HepG2 (cell line): ENCODE measurements at regions not wholly inside any gene's neighbourhood (a gene's known extent, or its start where the extent isn't known, plus 50 kb on each side); places are given as distances from the start of the nearest gene placed in this dataset.

Source experiments
- ATAC-seq: fragments of 200-7000 bp; cut with Tn5 transposase; 3 replicates; pipeline ENCODE4 v1.9.1; 2020; ENCODE audit warnings: mild to moderate bottlenecking, moderate library complexity
- BruUV-seq: library from RNA; stranded (reverse); fragments of 400-500 nt; replicated peaks from 2 replicates; lab custom pipeline; 2021; lab: Mats Ljungman, UMichigan
- CTCF ChIA-PET: fragments of 300-600 bp; formaldehyde crosslinking; extraction: SDS; loops from one replicate; lab custom pipeline; 2021; ENCODE audit warnings: low total read pairs, inconsistent platforms, low intra/inter-chr PET ratio; lab: Yijun Ruan, JAX
- POLR2A ChIA-PET: fragments of 350-600 bp; sonication (Branson Sonifier 250); formaldehyde crosslinking; loops from one replicate; lab custom pipeline; 2020; ENCODE audit warnings: antibody characterized with exemption, inconsistent platforms; lab: Yijun Ruan, JAX
- DNase-seq: peaks from one replicate; pipeline ENCODE4 v3.0.0-alpha.2; 2015; ENCODE audit warnings: low spot score
- FAIRE-seq: peaks from 3 replicates; lab custom pipeline; 2011; peaks lifted over from hg19 to GRCh38; lab: Jason Lieb, UNC
- H2AFZ ChIP-seq: one replicate; pipeline ENCODE4 v1.6.1; 2011; ENCODE audit warnings: low read length, inconsistent platforms
- H3K27ac ChIP-seq: fragments of 300-600 bp; 3 replicates; pipeline ENCODE4 v1.8.0; 2011; ENCODE audit warnings: mixed run types, mild to moderate bottlenecking, mixed read lengths, low read length, inconsistent platforms; ENCODE audit not compliant: insufficient read depth; ENCODE audit errors: extremely low read length
- H3K27me3 ChIP-seq, 2 experiments: fragments of 200-600 bp in 1 of 2; 2 replicates in 1 of 2; 3 replicates in 1 of 2; pipeline versions ENCODE4 v1.6.0 to v1.8.0; 2011; ENCODE audit warnings: low read length in 2 of 2, mild to moderate bottlenecking in 2 of 2, moderate library complexity in 2 of 2, inconsistent platforms in 1 of 2; ENCODE audit not compliant: insufficient read depth in 2 of 2, control insufficient read depth in 1 of 2
- H3K36me3 ChIP-seq, 2 experiments: fragments of 200-600 bp in 1 of 2; replicated peaks in 1 of 2; 2 replicates in 1 of 2; 3 replicates in 1 of 2; pipeline versions ENCODE4 v1.5.1 to v1.8.0; 2011; ENCODE audit warnings: low read length in 2 of 2, inconsistent platforms in 1 of 2; ENCODE audit not compliant: insufficient read depth in 2 of 2, control insufficient read depth in 1 of 2
- H3K4me1 ChIP-seq: 2 replicates; pipeline ENCODE4 v1.5.1; 2012; ENCODE audit warnings: low read length, inconsistent platforms; ENCODE audit not compliant: insufficient read depth
- H3K4me2 ChIP-seq: 2 replicates; pipeline ENCODE4 v1.6.0; 2011; ENCODE audit warnings: low read depth, low read length, inconsistent platforms
- H3K4me3 ChIP-seq, 3 experiments: fragments of 200-600 bp in 1 of 3; sonication (generic), shearing (Covaris generic) in 1 of 3; replicated peaks in 1 of 3; 2 replicates each; pipeline ENCODE4 v1.5.1; 2011 to 2016; ENCODE audit warnings: low read length in 3 of 3, inconsistent platforms in 2 of 3, low read depth in 2 of 3, mild to moderate bottlenecking in 2 of 3, control low read depth in 1 of 3, mixed read lengths in 1 of 3; ENCODE audit not compliant: insufficient read depth in 1 of 3
- H3K79me2 ChIP-seq: one replicate; pipeline ENCODE4 v1.6.1; 2011; ENCODE audit warnings: low read length, inconsistent platforms; ENCODE audit not compliant: insufficient read depth
- H3K9ac ChIP-seq: 2 replicates; pipeline ENCODE4 v1.6.0; 2011; ENCODE audit warnings: mild to moderate bottlenecking, low read depth, low read length, inconsistent platforms; ENCODE audit not compliant: insufficient read depth
- H3K9me3 ChIP-seq: 2 replicates; pipeline ENCODE4 v1.5.1; 2012; ENCODE audit warnings: mild to moderate bottlenecking, low read length
- H4K20me1 ChIP-seq: 2 replicates; pipeline ENCODE4 v1.6.0; 2011; ENCODE audit warnings: inconsistent platforms, mild to moderate bottlenecking, low read length, moderate library complexity; ENCODE audit not compliant: insufficient read depth
- ATRX ChIP-seq: sonication (generic); formaldehyde crosslinking; IDR thresholded peaks from 2 replicates; pipeline ENCODE4 v1.4.0; 2020; ENCODE audit warnings: missing genetic modification reagents, borderline replicate concordance
- HOXD1 ChIP-seq: sonication (generic); formaldehyde crosslinking; IDR thresholded peaks from 2 replicates; pipeline ENCODE4 v1.5.0; 2020; ENCODE audit warnings: missing genetic modification reagents
- KDM2A ChIP-seq: sonication (generic); formaldehyde crosslinking; IDR thresholded peaks from 2 replicates; pipeline ENCODE4 v1.4.0; 2020; ENCODE audit warnings: low read depth, missing genetic modification reagents, borderline replicate concordance
- KMT2A ChIP-seq: sonication (generic); formaldehyde crosslinking; IDR thresholded peaks from 2 replicates; pipeline ENCODE4 v1.4.0; 2020; ENCODE audit warnings: missing genetic modification reagents
- MAFF ChIP-seq: IDR thresholded peaks from 2 replicates; pipeline ENCODE4 v1.6.1; 2011; ENCODE audit warnings: low read depth, low read length, improper control_type of control experiment
- MAFK ChIP-seq, 2 experiments: IDR thresholded peaks in 1 of 2; conservative IDR thresholded peaks in 1 of 2; 2 replicates each; pipeline ENCODE4 v1.6.1; 2011; ENCODE audit warnings: improper control_type of control experiment in 2 of 2, low read length in 2 of 2
- NFE2L1 ChIP-seq: sonication (generic); formaldehyde crosslinking; IDR thresholded peaks from 2 replicates; pipeline ENCODE4 v1.4.0; 2020; ENCODE audit warnings: missing genetic modification reagents, mild to moderate bottlenecking, borderline replicate concordance
- RBFOX2 ChIP-seq: fragments of 200-400 bp; formaldehyde crosslinking; IDR thresholded peaks from 2 replicates; pipeline ENCODE4 v1.6.1; 2017; ENCODE audit warnings: low read depth, mild to moderate bottlenecking, low read length
- SMYD3 ChIP-seq: sonication (generic); formaldehyde crosslinking; IDR thresholded peaks from 2 replicates; pipeline ENCODE4 v1.8.1; 2023; ENCODE audit warnings: mild to moderate bottlenecking, missing genetic modification reagents
- ZFX ChIP-seq: sonication (generic); formaldehyde crosslinking; IDR thresholded peaks from 2 replicates; pipeline ENCODE4 v1.4.0; 2020; ENCODE audit warnings: mild to moderate bottlenecking, low read depth, missing genetic modification reagents, moderate library complexity
- WGBS: methylation state at CpG from one replicate; pipeline ENCODE4 v1.1.6; 2017; ENCODE audit warnings: low lambda C conversion rate; 5-methylcytosine and 5-hydroxymethylcytosine counted together
- in situ Hi-C: cut with HindIII; loops from 2 replicates; pipeline ENCODE4 v1.10.0; 2017; ENCODE audit warnings: low pct_unique_long_range_greater_than_20kb; ENCODE audit not compliant: extremely low pct_ligation_motif_present
- intact Hi-C: fragments of 100-400 bp; cut with micrococcal nuclease; formaldehyde crosslinking; loops from one replicate; pipeline ENCODE4 v1.10.0; 2022; ENCODE audit not compliant: unreplicated experiment
- TF ChIP-seq, protein P1 (sequence below): sonication (generic); formaldehyde crosslinking; IDR thresholded peaks from 2 replicates; pipeline ENCODE4 v1.4.0; 2020; ENCODE audit warnings: missing genetic modification reagents
- TF ChIP-seq, protein P2 (sequence below): sonication (generic); formaldehyde crosslinking; IDR thresholded peaks from 2 replicates; pipeline ENCODE4 v1.4.0; 2020; ENCODE audit warnings: missing genetic modification reagents, borderline replicate concordance
- TF ChIP-seq, protein P3 (sequence below): sonication (generic); formaldehyde crosslinking; IDR thresholded peaks from 2 replicates; pipeline ENCODE4 v1.8.0; 2022; ENCODE audit warnings: mild to moderate bottlenecking, missing genetic modification reagents, moderate library complexity

DNA sequence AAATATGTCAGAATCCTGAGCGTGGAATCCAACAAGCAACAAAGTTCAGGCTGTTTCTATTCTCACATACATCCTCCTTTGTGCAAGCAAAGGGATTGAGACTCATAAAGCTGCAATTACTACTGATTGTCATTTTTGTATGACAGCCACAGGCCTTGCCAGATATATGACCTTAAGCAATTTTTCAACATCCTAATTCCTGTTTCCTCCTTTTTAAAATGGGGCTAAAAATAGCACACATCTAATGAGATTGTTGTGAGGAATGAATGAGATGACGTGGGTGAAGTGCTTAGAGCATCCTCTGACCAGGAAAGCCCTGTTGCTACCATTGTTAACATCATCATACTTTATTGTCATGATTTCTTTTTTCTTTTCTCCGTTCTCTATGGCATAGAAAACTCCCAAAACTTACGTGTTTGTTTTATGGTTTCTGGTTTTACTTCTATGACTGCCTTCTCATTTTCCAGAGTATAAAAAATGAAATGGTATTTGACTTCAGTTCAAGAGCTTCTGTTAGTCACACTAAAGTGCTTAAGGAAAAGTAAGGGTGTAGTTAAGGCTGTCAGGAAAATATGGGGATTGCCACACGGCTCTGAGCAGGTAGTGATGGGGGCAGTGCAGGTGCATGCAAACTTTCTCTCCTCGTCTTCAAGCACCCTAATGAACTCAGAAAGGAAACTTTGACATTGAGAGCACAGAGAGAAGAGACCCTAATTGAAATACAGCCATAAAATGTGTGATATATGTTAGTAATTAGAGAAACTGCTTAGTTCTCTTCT is 590.6 kb upstream of the NETO1 start (continued):
- TF ChIP-seq, protein P1, sequence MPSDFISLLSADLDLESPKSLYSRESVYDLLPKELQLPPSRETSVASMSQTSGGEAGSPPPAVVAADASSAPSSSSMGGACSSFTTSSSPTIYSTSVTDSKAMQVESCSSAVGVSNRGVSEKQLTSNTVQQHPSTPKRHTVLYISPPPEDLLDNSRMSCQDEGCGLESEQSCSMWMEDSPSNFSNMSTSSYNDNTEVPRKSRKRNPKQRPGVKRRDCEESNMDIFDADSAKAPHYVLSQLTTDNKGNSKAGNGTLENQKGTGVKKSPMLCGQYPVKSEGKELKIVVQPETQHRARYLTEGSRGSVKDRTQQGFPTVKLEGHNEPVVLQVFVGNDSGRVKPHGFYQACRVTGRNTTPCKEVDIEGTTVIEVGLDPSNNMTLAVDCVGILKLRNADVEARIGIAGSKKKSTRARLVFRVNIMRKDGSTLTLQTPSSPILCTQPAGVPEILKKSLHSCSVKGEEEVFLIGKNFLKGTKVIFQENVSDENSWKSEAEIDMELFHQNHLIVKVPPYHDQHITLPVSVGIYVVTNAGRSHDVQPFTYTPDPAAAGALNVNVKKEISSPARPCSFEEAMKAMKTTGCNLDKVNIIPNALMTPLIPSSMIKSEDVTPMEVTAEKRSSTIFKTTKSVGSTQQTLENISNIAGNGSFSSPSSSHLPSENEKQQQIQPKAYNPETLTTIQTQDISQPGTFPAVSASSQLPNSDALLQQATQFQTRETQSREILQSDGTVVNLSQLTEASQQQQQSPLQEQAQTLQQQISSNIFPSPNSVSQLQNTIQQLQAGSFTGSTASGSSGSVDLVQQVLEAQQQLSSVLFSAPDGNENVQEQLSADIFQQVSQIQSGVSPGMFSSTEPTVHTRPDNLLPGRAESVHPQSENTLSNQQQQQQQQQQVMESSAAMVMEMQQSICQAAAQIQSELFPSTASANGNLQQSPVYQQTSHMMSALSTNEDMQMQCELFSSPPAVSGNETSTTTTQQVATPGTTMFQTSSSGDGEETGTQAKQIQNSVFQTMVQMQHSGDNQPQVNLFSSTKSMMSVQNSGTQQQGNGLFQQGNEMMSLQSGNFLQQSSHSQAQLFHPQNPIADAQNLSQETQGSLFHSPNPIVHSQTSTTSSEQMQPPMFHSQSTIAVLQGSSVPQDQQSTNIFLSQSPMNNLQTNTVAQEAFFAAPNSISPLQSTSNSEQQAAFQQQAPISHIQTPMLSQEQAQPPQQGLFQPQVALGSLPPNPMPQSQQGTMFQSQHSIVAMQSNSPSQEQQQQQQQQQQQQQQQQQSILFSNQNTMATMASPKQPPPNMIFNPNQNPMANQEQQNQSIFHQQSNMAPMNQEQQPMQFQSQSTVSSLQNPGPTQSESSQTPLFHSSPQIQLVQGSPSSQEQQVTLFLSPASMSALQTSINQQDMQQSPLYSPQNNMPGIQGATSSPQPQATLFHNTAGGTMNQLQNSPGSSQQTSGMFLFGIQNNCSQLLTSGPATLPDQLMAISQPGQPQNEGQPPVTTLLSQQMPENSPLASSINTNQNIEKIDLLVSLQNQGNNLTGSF (CRISPR knock-in tag), result no peak
- no peak for TF ChIP-seq SMYD3 (CRISPR knock-in tag)

DNA sequence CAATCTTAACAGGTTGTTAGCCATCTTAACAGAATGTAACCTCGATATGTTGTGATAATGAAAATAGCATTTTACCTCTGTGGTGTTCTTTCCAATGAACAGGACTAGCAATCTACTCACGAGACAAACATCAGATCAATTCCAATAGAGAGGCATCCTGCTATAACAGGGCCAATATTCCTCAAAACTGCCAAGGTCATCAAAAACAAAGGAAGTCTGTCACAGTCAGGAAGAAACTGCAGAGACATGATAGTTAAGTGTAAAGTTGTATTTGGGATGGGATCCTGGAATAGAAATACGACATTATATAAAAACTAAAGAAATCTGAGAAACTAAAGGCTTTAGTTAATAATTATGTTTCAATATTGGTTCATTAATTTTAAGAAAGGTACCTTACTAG is 588.9 kb upstream of the NETO1 start:
- ChIA-PET CTCF (no interaction called here), POLR2A (no interaction called here)
- H3K9me3 ChIP-seq, result no peaks in the 10 kb centered on the region

More for the DNA sequence above, 588.9 kb upstream of the NETO1 start:
- Histone ChIP-seq H3K27me3 (no peaks in the 10 kb centered on the region; a peak in 1 of 5 replicates), H3K9ac (no peak overlapping the region), H3K4me2 (no peak overlapping the region), H3K79me2 (no peaks in the 10 kb centered on the region), H2AFZ (no peak overlapping the region), H3K4me1 (peaks cover 5% of the 10 kb centered on the region; the same call in 1 of the 2 replicates), H4K20me1 (no peaks in the 10 kb centered on the region), H3K27ac (no peak overlapping the region), H3K4me3 (no peak overlapping the region), H3K36me3 (no peaks in the 10 kb centered on the region)
- TF ChIP-seq ZFX, result no peak
- TF ChIP-seq, protein P2, sequence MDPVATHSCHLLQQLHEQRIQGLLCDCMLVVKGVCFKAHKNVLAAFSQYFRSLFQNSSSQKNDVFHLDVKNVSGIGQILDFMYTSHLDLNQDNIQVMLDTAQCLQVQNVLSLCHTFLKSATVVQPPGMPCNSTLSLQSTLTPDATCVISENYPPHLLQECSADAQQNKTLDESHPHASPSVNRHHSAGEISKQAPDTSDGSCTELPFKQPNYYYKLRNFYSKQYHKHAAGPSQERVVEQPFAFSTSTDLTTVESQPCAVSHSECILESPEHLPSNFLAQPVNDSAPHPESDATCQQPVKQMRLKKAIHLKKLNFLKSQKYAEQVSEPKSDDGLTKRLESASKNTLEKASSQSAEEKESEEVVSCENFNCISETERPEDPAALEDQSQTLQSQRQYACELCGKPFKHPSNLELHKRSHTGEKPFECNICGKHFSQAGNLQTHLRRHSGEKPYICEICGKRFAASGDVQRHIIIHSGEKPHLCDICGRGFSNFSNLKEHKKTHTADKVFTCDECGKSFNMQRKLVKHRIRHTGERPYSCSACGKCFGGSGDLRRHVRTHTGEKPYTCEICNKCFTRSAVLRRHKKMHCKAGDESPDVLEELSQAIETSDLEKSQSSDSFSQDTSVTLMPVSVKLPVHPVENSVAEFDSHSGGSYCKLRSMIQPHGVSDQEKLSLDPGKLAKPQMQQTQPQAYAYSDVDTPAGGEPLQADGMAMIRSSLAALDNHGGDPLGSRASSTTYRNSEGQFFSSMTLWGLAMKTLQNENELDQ, result no peak
- peak; percentile 76 for TF ChIP-seq MAFF
- no peak for TF ChIP-seq KMT2A (CRISPR knock-in tag)
- TF ChIP-seq HOXD1, result no peak
- no peak for TF ChIP-seq RBFOX2
- TF ChIP-seq NFE2L1 (CRISPR knock-in tag), result no peak
- no peak for TF ChIP-seq ATRX (CRISPR knock-in tag)
- no peak for TF ChIP-seq KDM2A (CRISPR knock-in tag)
- TF ChIP-seq, protein P3, sequence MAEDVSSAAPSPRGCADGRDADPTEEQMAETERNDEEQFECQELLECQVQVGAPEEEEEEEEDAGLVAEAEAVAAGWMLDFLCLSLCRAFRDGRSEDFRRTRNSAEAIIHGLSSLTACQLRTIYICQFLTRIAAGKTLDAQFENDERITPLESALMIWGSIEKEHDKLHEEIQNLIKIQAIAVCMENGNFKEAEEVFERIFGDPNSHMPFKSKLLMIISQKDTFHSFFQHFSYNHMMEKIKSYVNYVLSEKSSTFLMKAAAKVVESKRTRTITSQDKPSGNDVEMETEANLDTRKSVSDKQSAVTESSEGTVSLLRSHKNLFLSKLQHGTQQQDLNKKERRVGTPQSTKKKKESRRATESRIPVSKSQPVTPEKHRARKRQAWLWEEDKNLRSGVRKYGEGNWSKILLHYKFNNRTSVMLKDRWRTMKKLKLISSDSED, result no peak
- TF ChIP-seq MAFK (conservative IDR thresholded peaks at IDR 0.05 in 1 of 2, IDR thresholded peaks at IDR 0.05 in 1 of 2; ENCODE audit: low read length in 2 of 2), result peak; percentile 69 to 87
- WGBS, result under 1% methylated on average over 3 of the region's 3 CpGs
- intact Hi-C loops, result no loop called here
- FAIRE-seq (no peak), DNase-seq (no peak), ATAC-seq (no peak)
- no TSS peak for BruUV-seq
- in situ Hi-C loops, result no loop called here
